H9 (cell line): ENCODE measurements at regions not wholly inside any gene's neighbourhood (a gene's known extent, or its start where the extent isn't known, plus 50 kb on each side); places are given as distances from the start of the nearest gene placed in this dataset.

ENCODE experiments used
- DNase-seq: peaks from one replicate; pipeline ENCODE4 v3.0.0-alpha.2; 2017
- H2AFZ ChIP-seq: one replicate; pipeline ENCODE4 v1.6.1; 2013; ENCODE audit warnings: mild to moderate bottlenecking, low read length, control low read depth, moderate library complexity
- H2AK5ac ChIP-seq: 2 replicates; pipeline ENCODE4 v1.6.1; 2013; ENCODE audit warnings: low read length, control low read depth, mixed read lengths; ENCODE audit not compliant: insufficient read length
- H2BK120ac ChIP-seq: one replicate; pipeline ENCODE4 v1.6.1; 2013; ENCODE audit warnings: low read depth, mild to moderate bottlenecking, low read length, control low read depth, inconsistent platforms; ENCODE audit not compliant: poor library complexity, severe bottlenecking
- H2BK12ac ChIP-seq: 2 replicates; pipeline ENCODE4 v1.6.1; 2013; ENCODE audit warnings: low read length, control low read depth, mixed read lengths, low read depth; ENCODE audit not compliant: insufficient read length
- H2BK15ac ChIP-seq: 2 replicates; pipeline ENCODE4 v1.6.1; 2013; ENCODE audit warnings: low read depth, low read length, control low read depth
- H2BK20ac ChIP-seq: one replicate; pipeline ENCODE4 v1.6.1; 2013; ENCODE audit warnings: low read depth, mild to moderate bottlenecking, low read length, control low read depth, inconsistent platforms; ENCODE audit not compliant: poor library complexity, severe bottlenecking
- H2BK5ac ChIP-seq: 2 replicates; pipeline ENCODE4 v1.6.1; 2013; ENCODE audit warnings: low read length, control low read depth, mixed read lengths; ENCODE audit not compliant: insufficient read length
- H3K14ac ChIP-seq: 2 replicates; pipeline ENCODE4 v1.6.1; 2013; ENCODE audit warnings: low read length, control low read depth; ENCODE audit not compliant: insufficient read depth
- H3K18ac ChIP-seq: 2 replicates; pipeline ENCODE4 v1.6.1; 2013; ENCODE audit warnings: low read depth, mild to moderate bottlenecking, mixed read lengths, low read length, control low read depth; ENCODE audit not compliant: insufficient read length
- H3K23ac ChIP-seq: 2 replicates; pipeline ENCODE4 v1.6.1; 2013; ENCODE audit warnings: low read length, control low read depth, mixed read lengths, low read depth; ENCODE audit not compliant: insufficient read length
- H3K23me2 ChIP-seq: 2 replicates; pipeline ENCODE4 v1.6.1; 2013; ENCODE audit warnings: low read depth, mild to moderate bottlenecking, mixed read lengths, low read length, control low read depth; ENCODE audit not compliant: insufficient read length, poor library complexity, severe bottlenecking
- H3K27ac ChIP-seq: 2 replicates; pipeline ENCODE4 v1.5.1; 2013; ENCODE audit warnings: low read length, control low read depth, mixed read lengths, low read depth; ENCODE audit not compliant: insufficient read length
- H3K27me3 ChIP-seq: 2 replicates; pipeline ENCODE4 v1.6.1; 2013; ENCODE audit warnings: low read length, control low read depth, inconsistent platforms; ENCODE audit not compliant: insufficient read depth
- H3K4ac ChIP-seq: 2 replicates; pipeline ENCODE4 v1.6.1; 2013; ENCODE audit warnings: low read depth, mild to moderate bottlenecking, control low read depth, inconsistent platforms, low read length, moderate library complexity
- H3K4me1 ChIP-seq: 2 replicates; pipeline ENCODE4 v1.6.1; 2013; ENCODE audit warnings: low read length, control low read depth, inconsistent platforms; ENCODE audit not compliant: insufficient read depth
- H3K4me2 ChIP-seq: 2 replicates; pipeline ENCODE4 v1.6.1; 2013; ENCODE audit warnings: low read length, control low read depth, mixed read lengths; ENCODE audit not compliant: insufficient read length, insufficient read depth
- H3K56ac ChIP-seq: 2 replicates; pipeline ENCODE4 v1.6.1; 2013; ENCODE audit warnings: low read depth, mild to moderate bottlenecking, mixed read lengths, low read length, control low read depth; ENCODE audit not compliant: insufficient read length
- H3K79me1 ChIP-seq: 2 replicates; pipeline ENCODE4 v1.6.1; 2013; ENCODE audit warnings: low read depth, mild to moderate bottlenecking, moderate library complexity, low read length, control low read depth, inconsistent platforms; ENCODE audit not compliant: insufficient read depth, poor library complexity, severe bottlenecking
- H3K79me2 ChIP-seq: 2 replicates; pipeline ENCODE4 v1.6.1; 2013; ENCODE audit warnings: low read length, control low read depth, inconsistent platforms; ENCODE audit not compliant: insufficient read depth
- H3K9ac ChIP-seq: 2 replicates; pipeline ENCODE4 v1.6.1; 2013; ENCODE audit warnings: low read length, control low read depth, mixed read lengths; ENCODE audit not compliant: insufficient read length; ENCODE audit errors: extremely low read depth
- H3K9me3 ChIP-seq: one replicate; pipeline ENCODE4 v1.6.1; 2013; ENCODE audit warnings: low read depth, low read length, inconsistent platforms; ENCODE audit not compliant: control insufficient read depth
- H3T11ph ChIP-seq: one replicate; pipeline ENCODE4 v1.6.1; 2013; ENCODE audit warnings: mild to moderate bottlenecking, low read length, control low read depth, inconsistent platforms
- H4K20me1 ChIP-seq: one replicate; pipeline ENCODE4 v1.6.1; 2013; ENCODE audit not compliant: control insufficient read depth, insufficient read length, insufficient read depth
- H4K5ac ChIP-seq: 2 replicates; pipeline ENCODE4 v1.6.1; 2013; ENCODE audit warnings: low read depth, mild to moderate bottlenecking, mixed read lengths, low read length, control low read depth; ENCODE audit not compliant: insufficient read length
- H4K8ac ChIP-seq: replicated peaks from 2 replicates; pipeline ENCODE4 v1.6.1; 2013; ENCODE audit warnings: low read length, control low read depth, mixed read lengths, low read depth; ENCODE audit not compliant: insufficient read length
- H4K91ac ChIP-seq: 2 replicates; pipeline ENCODE4 v1.6.1; 2013; ENCODE audit warnings: low read depth, mild to moderate bottlenecking, moderate library complexity, mixed read lengths, low read length, control low read depth; ENCODE audit not compliant: insufficient read length
- H3K27ac Mint-ChIP-seq, 3 experiments: 2 replicates in 2 of 3; 3 replicates in 1 of 3; pipeline ENCODE4 v1.8.0; 2020 to 2021; ENCODE audit warnings: mixed read lengths in 3 of 3, mild to moderate bottlenecking in 1 of 3, moderate library complexity in 1 of 3
- H3K27me3 Mint-ChIP-seq: 2 replicates; pipeline ENCODE4 v1.8.0; 2021; ENCODE audit warnings: low read depth, mild to moderate bottlenecking, moderate library complexity, mixed read lengths
- H3K36me3 Mint-ChIP-seq, 3 experiments: 2 replicates in 2 of 3; 3 replicates in 1 of 3; pipeline ENCODE4 v1.8.0; 2020 to 2021; ENCODE audit warnings: low read depth in 3 of 3, mixed read lengths in 3 of 3; ENCODE audit not compliant: insufficient read depth in 1 of 3
- H3K4me1 Mint-ChIP-seq, 2 experiments: 2 replicates each; pipeline ENCODE4 v1.8.0; 2020; ENCODE audit warnings: mixed read lengths in 2 of 2
- H3K4me3 Mint-ChIP-seq, 2 experiments: 2 replicates in 1 of 2; 3 replicates in 1 of 2; pipeline ENCODE4 v1.8.0; 2020 to 2021; ENCODE audit warnings: mild to moderate bottlenecking in 2 of 2, mixed read lengths in 2 of 2, moderate library complexity in 1 of 2
- H3K9me3 Mint-ChIP-seq, 2 experiments: 2 replicates in 1 of 2; 3 replicates in 1 of 2; pipeline ENCODE4 v1.8.0; 2020; ENCODE audit warnings: mild to moderate bottlenecking in 2 of 2, mixed read lengths in 2 of 2, moderate library complexity in 1 of 2
- CTCF ChIP-seq: fragments of 200-600 bp; sonication (generic); conservative IDR thresholded peaks from 3 replicates; pipeline ENCODE4 v1.8.0; 2021; ENCODE audit warnings: antibody characterized with exemption, mild to moderate bottlenecking
- WGBS: extraction: QIAGEN DNeasy Blood & Tissue Kit; methylation state at CpG from one replicate; pipeline ENCODE4 v1.1.7; 2013; ENCODE audit warnings: missing lambda C conversion rate, low lambda C conversion rate, mixed read lengths; ENCODE audit not compliant: insufficient read length; ENCODE audit errors: extremely low coverage; 5-methylcytosine and 5-hydroxymethylcytosine counted together

GRCh38 chr14:104516906-104517305, 62.7 kb upstream of the C14orf180 start:
- Histone ChIP-seq H2BK20ac (no peak overlapping the region), H4K5ac (no peak overlapping the region), H2AFZ (no peak overlapping the region), H3K14ac (no peak overlapping the region), H4K91ac (no peak overlapping the region), H3K9me3 (no peaks in the 10 kb centered on the region), H3K23me2 (no peaks in the 10 kb centered on the region), H3K79me2 (no peaks in the 10 kb centered on the region), H2BK120ac (no peak overlapping the region), H3K79me1 (no peaks in the 10 kb centered on the region), H3K4me1 (no peaks in the 10 kb centered on the region), H3K9ac (no peak overlapping the region), H3T11ph (no peak overlapping the region), H2BK12ac (no peak overlapping the region), H3K27me3 (no peaks in the 10 kb centered on the region), H2BK5ac (no peak overlapping the region), H3K23ac (no peak overlapping the region), H3K4ac (no peak overlapping the region), H4K8ac (no peak overlapping the region), H3K56ac (no peak overlapping the region), H2AK5ac (no peak overlapping the region), H4K20me1 (no peaks in the 10 kb centered on the region), H3K4me2 (no peak overlapping the region), H3K18ac (no peak overlapping the region), H2BK15ac (no peak overlapping the region), H3K27ac (no peak overlapping the region)
- no peaks in the 10 kb centered on the region for H3K4me1 Mint-ChIP-seq
- H3K27me3 Mint-ChIP-seq: peaks cover 13% of the 10 kb centered on the region
- peaks cover 3 to 5% (median 5%) of the 10 kb centered on the region in 3 experiments; a peak in 6 of 7 replicates for H3K36me3 Mint-ChIP-seq
- H3K9me3 Mint-ChIP-seq: peaks cover 15 to 18% of the 10 kb centered on the region in 2 experiments
- no CpG with 5 or more reads among the region's 8 CpGs for WGBS
- no peak for DNase-seq
- no peak overlapping the region for H3K4me3 Mint-ChIP-seq
- no peak overlapping the region for H3K27ac Mint-ChIP-seq
- no peak for TF ChIP-seq CTCF
